Keratinocyte (primary cell): ENCODE measurements at regions not wholly inside any gene's neighbourhood (a gene's known extent, or its start where the extent isn't known, plus 50 kb on each side); places are given as distances from the start of the nearest gene placed in this dataset.

ENCODE experiments used
- DNase-seq: peaks from one replicate; pipeline ENCODE4 v3.0.0-alpha.2; 2011; ENCODE audit warnings: low read depth, missing footprints, low spot score
- FAIRE-seq: peaks from 2 replicates; lab custom pipeline; 2011; peaks lifted over from hg19 to GRCh38; lab: Jason Lieb, UNC
- H2AFZ ChIP-seq: 2 replicates; pipeline ENCODE4 v1.6.0; 2012; ENCODE audit warnings: low read length, control low read depth, inconsistent platforms; ENCODE audit not compliant: control insufficient read depth
- H3K27ac ChIP-seq: 2 replicates; pipeline ENCODE4 v1.5.1; 2011; ENCODE audit warnings: low read length; ENCODE audit not compliant: control insufficient read depth, insufficient read depth
- H3K27me3 ChIP-seq: 3 replicates; pipeline ENCODE4 v1.6.0; 2011; ENCODE audit warnings: low read length; ENCODE audit not compliant: control insufficient read depth, insufficient read depth; ENCODE audit errors: extremely low read depth
- H3K36me3 ChIP-seq, 2 experiments: 2 replicates in 1 of 2; 3 replicates in 1 of 2; pipeline ENCODE4 v1.5.1; 2011; ENCODE audit warnings: low read length in 2 of 2, mild to moderate bottlenecking in 1 of 2; ENCODE audit not compliant: control insufficient read depth in 2 of 2, insufficient read depth in 2 of 2; ENCODE audit errors: extremely low read depth in 1 of 2
- H3K4me1 ChIP-seq: 3 replicates; pipeline ENCODE4 v1.5.1; 2011; ENCODE audit warnings: low read length; ENCODE audit not compliant: control insufficient read depth, insufficient read depth; ENCODE audit errors: extremely low read depth
- H3K4me2 ChIP-seq: 3 replicates; pipeline ENCODE4 v1.6.0; 2011; ENCODE audit warnings: low read depth, low read length; ENCODE audit not compliant: control insufficient read depth, insufficient read depth; ENCODE audit errors: extremely low read depth
- H3K4me3 ChIP-seq, 3 experiments: fragments of 200-600 bp in 1 of 3; sonication (generic) in 1 of 3; 2 replicates in 2 of 3; 3 replicates in 1 of 3; pipeline ENCODE4 v1.5.1; 2011 to 2016; ENCODE audit warnings: low read length in 3 of 3, mild to moderate bottlenecking in 3 of 3, control low read depth in 2 of 3, inconsistent platforms in 1 of 3, low read depth in 1 of 3, mixed read lengths in 1 of 3, mixed run types in 1 of 3, moderate library complexity in 1 of 3; ENCODE audit not compliant: control insufficient read depth in 2 of 3, insufficient read depth in 2 of 3; ENCODE audit errors: extremely low read depth in 1 of 3
- H3K79me2 ChIP-seq: 2 replicates; pipeline ENCODE4 v1.6.0; 2012; ENCODE audit warnings: low read length; ENCODE audit not compliant: control insufficient read depth, insufficient read depth
- H3K9ac ChIP-seq: 3 replicates; pipeline ENCODE4 v1.6.0; 2011; ENCODE audit warnings: low read length; ENCODE audit not compliant: control insufficient read depth, insufficient read depth; ENCODE audit errors: extremely low read depth
- H3K9me1 ChIP-seq: 3 replicates; pipeline ENCODE4 v1.6.0; 2011; ENCODE audit warnings: low read length; ENCODE audit not compliant: control insufficient read depth, insufficient read depth; ENCODE audit errors: extremely low read depth
- H3K9me3 ChIP-seq: 2 replicates; pipeline ENCODE4 v1.5.1; 2012; ENCODE audit warnings: low read depth, low read length; ENCODE audit not compliant: control insufficient read depth
- H4K20me1 ChIP-seq: 3 replicates; pipeline ENCODE4 v1.6.0; 2011; ENCODE audit warnings: low read length; ENCODE audit not compliant: control insufficient read depth, insufficient read depth; ENCODE audit errors: extremely low read depth
- CTCF ChIP-seq, 3 experiments: IDR thresholded peaks in 1 of 3; conservative IDR thresholded peaks in 1 of 3; optimal IDR thresholded peaks in 1 of 3; 2 replicates in 2 of 3; 3 replicates in 1 of 3; pipeline versions ENCODE3 to v1.5.1; 2011; ENCODE audit warnings: low read length in 3 of 3, mild to moderate bottlenecking in 3 of 3, moderate library complexity in 2 of 3, control low read depth in 1 of 3, inconsistent platforms in 1 of 3; ENCODE audit not compliant: insufficient read depth in 2 of 3; ENCODE audit errors: extremely low read depth in 1 of 3
- EZH2 ChIP-seq: IDR thresholded peaks from one replicate; pipeline ENCODE4 v1.6.1; 2012; ENCODE audit warnings: inconsistent platforms, mild to moderate bottlenecking, low read length, moderate library complexity
- dilution Hi-C: fragments of 300-500 bp; cut with MboI; formaldehyde crosslinking; loops from one replicate; pipeline ENCODE4 v1.7.0; 2020; ENCODE audit warnings: low sequenced_read_pairs; ENCODE audit not compliant: extremely low pct_ligation_motif_present

GRCh38 chr15:87489456-87489855 is 767.1 kb downstream of the NTRK3 start:
- Histone ChIP-seq H3K27ac (no peak overlapping the region), H3K4me2 (no peak overlapping the region), H3K79me2 (no peaks in the 10 kb centered on the region), H3K4me3 (no peak overlapping the region), H2AFZ (no peak overlapping the region), H3K9me3 (no peaks in the 10 kb centered on the region), H3K4me1 (no peaks in the 10 kb centered on the region), H3K9ac (no peak overlapping the region), H3K9me1 (no peaks in the 10 kb centered on the region), H3K27me3 (no peaks in the 10 kb centered on the region), H3K36me3 (no peaks in the 10 kb centered on the region), H4K20me1 (no peaks in the 10 kb centered on the region)
- dilution Hi-C loops: no loop called here
- DNase-seq: no peak
- no peak for TF ChIP-seq CTCF (optimal IDR thresholded peaks at IDR 0.05 in 1 of 3, IDR thresholded peaks at IDR 0.05 in 1 of 3, conservative IDR thresholded peaks at IDR 0.05 in 1 of 3; ENCODE audit: extremely low read depth in 1 of 3, insufficient read depth in 2 of 3, low read length in 3 of 3)
- no peak for TF ChIP-seq EZH2
- no peak for FAIRE-seq

GRCh38 chr15:87487484-87487883 is 769.1 kb downstream of the NTRK3 start:
- no peak for DNase-seq
- no peak overlapping the region for H3K9ac ChIP-seq

More at GRCh38 chr15:87487484-87487883, 769.1 kb downstream of the NTRK3 start:
- Histone ChIP-seq H3K4me2 (no peak overlapping the region), H3K27me3 (no peaks in the 10 kb centered on the region), H3K9me3 (no peaks in the 10 kb centered on the region), H3K4me3 (no peak overlapping the region), H4K20me1 (no peaks in the 10 kb centered on the region), H3K9me1 (no peaks in the 10 kb centered on the region), H3K79me2 (no peaks in the 10 kb centered on the region), H3K4me1 (no peaks in the 10 kb centered on the region), H3K27ac (no peak overlapping the region), H2AFZ (no peak overlapping the region), H3K36me3 (no peaks in the 10 kb centered on the region)
- dilution Hi-C loops: no loop called here
- no peak for FAIRE-seq
- TF ChIP-seq CTCF (optimal IDR thresholded peaks at IDR 0.05 in 1 of 3, IDR thresholded peaks at IDR 0.05 in 1 of 3, conservative IDR thresholded peaks at IDR 0.05 in 1 of 3; ENCODE audit: extremely low read depth in 1 of 3, insufficient read depth in 2 of 3, low read length in 3 of 3) (no peak), EZH2 (no peak)
